OCI-LY7 (cell line): ENCODE measurements at regions not wholly inside any gene's neighbourhood (a gene's known extent, or its start where the extent isn't known, plus 50 kb on each side); places are given as distances from the start of the nearest gene placed in this dataset.
"Not testable (repeated sequence)": the region's sequence is repeated elsewhere in the genome, so short reads cannot be mapped to it uniquely, and the experiment has no call there.

Experiments used
- BruUV-seq: library from RNA; stranded (reverse); fragments of 400-500 nt; replicated peaks from 2 replicates; lab custom pipeline; 2021; lab: Mats Ljungman, UMichigan
- CTCF ChIA-PET: fragments of 300-600 bp; sonication (Branson Sonifier 250); formaldehyde crosslinking; loops from one replicate; lab custom pipeline; 2022; ENCODE audit warnings: antibody characterized with exemption; ENCODE audit not compliant: unreplicated experiment; lab: Charles Lee
- POLR2A ChIA-PET: fragments of 300-600 bp; sonication (Branson Sonifier 250); formaldehyde crosslinking; loops from one replicate; lab custom pipeline; 2022; ENCODE audit warnings: antibody characterized with exemption; lab: Charles Lee
- DNase-seq: peaks from one replicate; pipeline ENCODE4 v3.0.0-alpha.2; 2015; ENCODE audit warnings: low spot score
- H2AFZ ChIP-seq: fragments of 200-600 bp; sonication (generic), shearing (Covaris generic); 2 replicates; pipeline ENCODE4 v1.6.1; 2014; ENCODE audit warnings: mild to moderate bottlenecking, antibody characterized with exemption, low read length, moderate library complexity
- H3K27ac ChIP-seq: fragments of 200-600 bp; sonication (generic); 2 replicates; pipeline ENCODE4 v1.5.1; 2014; ENCODE audit warnings: mixed run types, low read depth, mild to moderate bottlenecking, moderate library complexity, low read length, inconsistent platforms; ENCODE audit not compliant: poor library complexity, severe bottlenecking
- H3K36me3 ChIP-seq: fragments of 200-600 bp; sonication (generic); 2 replicates; pipeline ENCODE4 v1.6.1; 2014; ENCODE audit warnings: mild to moderate bottlenecking, antibody characterized with exemption, low read length, moderate library complexity, mixed read lengths; ENCODE audit not compliant: insufficient read depth
- H3K4me1 ChIP-seq: fragments of 200-600 bp; sonication (generic); 2 replicates; pipeline ENCODE4 v1.5.1; 2014; ENCODE audit warnings: mild to moderate bottlenecking, low read length; ENCODE audit not compliant: insufficient read depth, poor library complexity, severe bottlenecking
- H3K4me2 ChIP-seq: fragments of 200-600 bp; sonication (generic); 2 replicates; pipeline ENCODE4 v1.6.1; 2014; ENCODE audit warnings: mild to moderate bottlenecking, low read length
- H3K4me3 ChIP-seq: fragments of 200-600 bp; sonication (generic); 2 replicates; pipeline ENCODE4 v1.5.1; 2014; ENCODE audit warnings: mild to moderate bottlenecking, low read depth, low read length; ENCODE audit not compliant: poor library complexity, severe bottlenecking
- H3K79me2 ChIP-seq: fragments of 200-600 bp; sonication (generic); 2 replicates; pipeline ENCODE4 v1.6.1; 2016; ENCODE audit warnings: low read depth, mild to moderate bottlenecking, low read length, moderate library complexity, mixed read lengths; ENCODE audit not compliant: insufficient read depth
- H3K9me2 ChIP-seq: fragments of 200-600 bp; sonication (generic); 2 replicates; pipeline ENCODE4 v1.6.1; 2016; ENCODE audit warnings: mild to moderate bottlenecking, low read length, mixed read lengths; ENCODE audit not compliant: insufficient read depth
- H3K9me3 ChIP-seq: fragments of 200-600 bp; sonication (generic); 2 replicates; pipeline ENCODE4 v1.6.1; 2014; ENCODE audit warnings: mild to moderate bottlenecking, mixed run types, low read length, mixed read lengths
- H4K20me1 ChIP-seq: fragments of 200-600 bp; sonication (generic); 2 replicates; pipeline ENCODE4 v1.6.1; 2014; ENCODE audit warnings: mild to moderate bottlenecking, antibody characterized with exemption, low read length, moderate library complexity, mixed read lengths; ENCODE audit not compliant: insufficient read depth
- EZH2phosphoT487 ChIP-seq: fragments of 200-600 bp; sonication (generic); IDR thresholded peaks from 2 replicates; pipeline ENCODE4 v1.6.1; 2018; ENCODE audit warnings: low read depth, borderline replicate concordance, mild to moderate bottlenecking, mixed run types, antibody characterized with exemption, low read length, moderate library complexity, mixed read lengths
- intact Hi-C: fragments of 100-400 bp; cut with micrococcal nuclease; formaldehyde crosslinking; loops from one replicate; pipeline ENCODE4 v1.10.0; 2022; ENCODE audit not compliant: unreplicated experiment
- TF ChIP-seq, protein P1 (sequence below): fragments of 200-600 bp; sonication (generic); conservative IDR thresholded peaks from 2 replicates; pipeline ENCODE4 v1.5.1; 2014; ENCODE audit warnings: mild to moderate bottlenecking, antibody characterized with exemption, low read length, moderate library complexity, mixed read lengths

DNA sequence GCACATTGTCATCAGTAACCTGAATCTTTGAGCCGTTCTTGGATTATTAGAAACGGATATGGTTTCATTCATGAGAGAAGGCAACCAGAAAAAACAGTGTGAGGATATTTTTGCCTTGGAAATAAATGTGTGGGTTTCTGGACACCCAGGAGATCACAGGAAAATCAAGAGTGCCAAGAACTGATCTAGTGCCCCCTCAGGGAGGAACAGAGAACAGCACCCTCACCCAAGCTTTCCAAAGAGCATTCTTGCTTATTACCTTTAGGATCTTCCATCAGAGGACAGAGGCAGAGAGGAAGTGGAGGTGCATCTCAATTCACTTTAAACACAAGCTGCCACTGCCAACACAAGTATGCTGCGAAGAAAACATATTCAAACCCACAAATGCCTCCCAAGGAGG lies 851.5 kb upstream of the COBL start:
- CTCF ChIA-PET = no interaction called here
- POLR2A ChIA-PET = no interaction called here
- TF ChIP-seq, protein P1, sequence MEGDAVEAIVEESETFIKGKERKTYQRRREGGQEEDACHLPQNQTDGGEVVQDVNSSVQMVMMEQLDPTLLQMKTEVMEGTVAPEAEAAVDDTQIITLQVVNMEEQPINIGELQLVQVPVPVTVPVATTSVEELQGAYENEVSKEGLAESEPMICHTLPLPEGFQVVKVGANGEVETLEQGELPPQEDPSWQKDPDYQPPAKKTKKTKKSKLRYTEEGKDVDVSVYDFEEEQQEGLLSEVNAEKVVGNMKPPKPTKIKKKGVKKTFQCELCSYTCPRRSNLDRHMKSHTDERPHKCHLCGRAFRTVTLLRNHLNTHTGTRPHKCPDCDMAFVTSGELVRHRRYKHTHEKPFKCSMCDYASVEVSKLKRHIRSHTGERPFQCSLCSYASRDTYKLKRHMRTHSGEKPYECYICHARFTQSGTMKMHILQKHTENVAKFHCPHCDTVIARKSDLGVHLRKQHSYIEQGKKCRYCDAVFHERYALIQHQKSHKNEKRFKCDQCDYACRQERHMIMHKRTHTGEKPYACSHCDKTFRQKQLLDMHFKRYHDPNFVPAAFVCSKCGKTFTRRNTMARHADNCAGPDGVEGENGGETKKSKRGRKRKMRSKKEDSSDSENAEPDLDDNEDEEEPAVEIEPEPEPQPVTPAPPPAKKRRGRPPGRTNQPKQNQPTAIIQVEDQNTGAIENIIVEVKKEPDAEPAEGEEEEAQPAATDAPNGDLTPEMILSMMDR = peak; percentile 59
- TF ChIP-seq EZH2phosphoT487 = no peak

DNA sequence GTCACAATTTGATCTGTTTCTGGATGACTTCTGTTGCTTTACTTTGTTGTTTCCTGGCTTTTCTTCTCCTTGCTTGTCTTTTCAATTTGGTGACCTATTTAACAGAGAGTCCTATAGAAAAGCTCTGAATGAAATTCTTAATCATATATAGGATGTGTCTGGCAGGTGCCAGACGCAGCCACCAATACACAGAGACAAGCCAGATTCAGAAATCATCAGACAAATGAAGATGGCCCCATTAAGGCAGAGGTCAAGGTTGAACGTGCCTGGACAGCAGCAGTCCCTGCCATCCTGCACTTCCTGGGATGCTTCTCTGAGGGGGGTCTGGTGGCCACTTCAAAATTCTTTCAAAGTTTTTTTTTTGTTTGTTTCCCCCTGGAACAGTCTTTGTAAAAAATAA lies 846.7 kb upstream of the COBL start:
- H3K4me3 ChIP-seq = no peak overlapping the region
- DNase-seq = no peak
- no TSS peak for BruUV-seq
- H3K9me3 ChIP-seq = no peaks in the 10 kb centered on the region
- no peaks in the 10 kb centered on the region for H3K79me2 ChIP-seq
- H3K4me1 ChIP-seq = no peaks in the 10 kb centered on the region
- no peaks in the 10 kb centered on the region for H3K36me3 ChIP-seq
- no peak for TF ChIP-seq EZH2phosphoT487
- TF ChIP-seq, protein P1 = no peak
- intact Hi-C loops = no loop called here
- H3K4me2 ChIP-seq = no peak overlapping the region
- no peaks in the 10 kb centered on the region for H4K20me1 ChIP-seq
- ChIA-PET POLR2A (no interaction called here), CTCF (no interaction called here)
- H3K27ac ChIP-seq = no peak overlapping the region
- H2AFZ ChIP-seq = no peak overlapping the region
- no peaks in the 10 kb centered on the region for H3K9me2 ChIP-seq

More for the DNA sequence above, 851.5 kb upstream of the COBL start:
- peak; percentile 1 for DNase-seq
- Histone ChIP-seq H3K9me2 (no peaks in the 10 kb centered on the region), H3K36me3 (no peaks in the 10 kb centered on the region), H3K79me2 (no peaks in the 10 kb centered on the region), H3K27ac (no peak overlapping the region), H4K20me1 (no peaks in the 10 kb centered on the region), H2AFZ (no peak overlapping the region), H3K4me1 (no peaks in the 10 kb centered on the region), H3K9me3 (no peaks in the 10 kb centered on the region), H3K4me3 (no peak overlapping the region), H3K4me2 (no peak overlapping the region)
- no TSS peak for BruUV-seq
- intact Hi-C loops = no loop called here

DNA sequence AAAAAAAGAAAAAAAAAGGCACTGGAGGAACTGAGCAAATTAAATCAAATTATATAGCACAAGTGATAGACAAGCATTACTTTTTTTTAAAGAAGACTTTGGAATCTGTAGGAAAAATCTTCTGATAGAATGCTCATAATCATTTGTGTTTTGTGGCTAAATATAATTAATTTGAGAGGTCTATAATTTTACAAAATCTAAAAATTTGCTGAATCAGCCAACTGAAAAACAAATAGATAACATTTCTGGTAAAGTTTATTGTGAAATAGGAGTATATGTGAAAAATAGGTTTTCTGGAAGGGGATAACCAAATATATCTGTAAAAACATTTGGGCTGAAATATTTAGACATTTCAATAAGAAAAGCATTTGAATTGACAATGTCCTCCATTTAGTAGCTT lies 844.9 kb upstream of the COBL start:
- DNase-seq = no peak

DNA sequence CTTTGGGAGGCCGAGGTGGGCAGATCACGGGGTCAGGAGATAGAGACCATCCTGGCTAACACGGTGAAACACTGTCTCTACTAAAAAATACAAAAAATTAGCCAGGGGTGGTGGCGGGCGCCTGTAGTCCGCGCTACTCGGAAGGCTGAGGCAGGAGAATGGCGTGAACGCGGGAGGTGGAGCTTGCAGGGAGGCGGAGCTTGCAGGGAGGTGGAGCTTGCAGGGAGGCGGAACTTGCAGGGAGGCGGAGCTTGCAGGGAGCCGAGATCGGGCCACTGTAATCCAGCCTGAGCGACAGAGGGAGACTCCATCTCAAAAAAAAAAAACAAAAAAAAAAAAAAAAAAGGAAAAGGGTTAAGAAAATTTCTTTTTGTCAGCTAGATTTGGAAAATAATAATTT lies 842.8 kb upstream of the COBL start:
- H3K27ac ChIP-seq, H3K9me3 ChIP-seq, H3K36me3 ChIP-seq, DNase-seq, H3K4me3 ChIP-seq, POLR2A ChIA-PET, H2AFZ ChIP-seq, H4K20me1 ChIP-seq, H3K4me2 ChIP-seq, H3K9me2 ChIP-seq, H3K79me2 ChIP-seq, intact Hi-C loops, H3K4me1 ChIP-seq, CTCF ChIA-PET, BruUV-seq: not testable (repeated sequence)

More for the DNA sequence above, 844.9 kb upstream of the COBL start:
- Histone ChIP-seq H3K4me3 (no peak overlapping the region), H2AFZ (no peak overlapping the region), H3K9me3 (no peaks in the 10 kb centered on the region), H3K27ac (no peak overlapping the region), H3K4me1 (no peaks in the 10 kb centered on the region), H4K20me1 (no peaks in the 10 kb centered on the region), H3K9me2 (no peaks in the 10 kb centered on the region), H3K4me2 (no peak overlapping the region), H3K36me3 (no peaks in the 10 kb centered on the region), H3K79me2 (no peaks in the 10 kb centered on the region)
- intact Hi-C loops = no loop called here
- no TSS peak for BruUV-seq
- POLR2A ChIA-PET = interaction anchor here (0.6 to 0.8 kb wide), 2 partner anchors 12 to 682 kb away, joined by 3 read pairs; no protein-coding TSS in a partner anchor
- TF ChIP-seq EZH2phosphoT487 = no peak
- TF ChIP-seq, protein P1 = no peak
- CTCF ChIA-PET = no interaction called here
